ENCODE measurements at regions not wholly inside any gene's neighbourhood (a gene's known extent, or its start where the extent isn't known, plus 50 kb on each side); places are given as distances from the start of the nearest gene placed in this dataset.

- DNase-seq, result no peak
These were observed 552.1 kb downstream of the DCDC2C start for GRCh38 chr2:4255491-4255890.

GRCh38 chr2:4256351-4256750 is 553.0 kb downstream of the DCDC2C start:
- DNase-seq, result no peak

- no peak for DNase-seq
These were observed 555.2 kb downstream of the DCDC2C start for GRCh38 chr2:4258563-4258962.

GRCh38 chr2:4265936-4266335 is 562.6 kb downstream of the DCDC2C start:
- DNase-seq, result no peak

GRCh38 chr2:4269885-4270284 is 566.5 kb downstream of the DCDC2C start:
- DNase-seq, result no peak

GRCh38 chr2:4272261-4272858 is 569.0 kb downstream of the DCDC2C start:
- DNase-seq, result peak; percentile 22

- no peak for DNase-seq
These were observed 575.0 kb downstream of the DCDC2C start for GRCh38 chr2:4278392-4278791.

GRCh38 chr2:4279431-4279830 is 576.1 kb downstream of the DCDC2C start:
- no peak for DNase-seq

- no peak for DNase-seq
These were observed 588.1 kb downstream of the DCDC2C start for GRCh38 chr2:4291430-4291829.

- no peak for DNase-seq
These were observed 592.3 kb downstream of the DCDC2C start for GRCh38 chr2:4295680-4296079.

- DNase-seq, result peak; percentile 46
These were observed 597.2 kb downstream of the DCDC2C start for GRCh38 chr2:4300616-4301015.

GRCh38 chr2:4324531-4324930 is 621.2 kb downstream of the DCDC2C start:
- DNase-seq, result no peak

- no peak for DNase-seq
These were observed 633.5 kb downstream of the DCDC2C start for GRCh38 chr2:4336864-4337263.

- DNase-seq, result no peak
These were observed 635.0 kb downstream of the DCDC2C start for GRCh38 chr2:4338345-4338744.

GRCh38 chr2:4340536-4340935 is 637.2 kb downstream of the DCDC2C start:
- no peak for DNase-seq

GRCh38 chr2:4346628-4347027 is 643.3 kb downstream of the DCDC2C start:
- DNase-seq, result no peak

GRCh38 chr2:4353668-4354067 is 650.3 kb downstream of the DCDC2C start:
- DNase-seq, result no peak

- no peak for DNase-seq
These were observed 650.8 kb downstream of the DCDC2C start for GRCh38 chr2:4354164-4354563.

- no peak for DNase-seq
These were observed 651.3 kb downstream of the DCDC2C start for GRCh38 chr2:4354678-4355077.

GRCh38 chr2:4356109-4356508 is 652.7 kb downstream of the DCDC2C start:
- no peak for DNase-seq

GRCh38 chr2:4356541-4356940 is 653.2 kb downstream of the DCDC2C start:
- no peak for DNase-seq

GRCh38 chr2:4357121-4357520 is 653.7 kb downstream of the DCDC2C start:
- peak; percentile 19 for DNase-seq

GRCh38 chr2:4358837-4359236 is 655.5 kb downstream of the DCDC2C start:
- DNase-seq, result no peak

- no peak for DNase-seq
These were observed 665.5 kb downstream of the DCDC2C start for GRCh38 chr2:4368907-4369306.

GRCh38 chr2:4369826-4370419 is 666.5 kb downstream of the DCDC2C start:
- no peak for DNase-seq

Data from tongue (tissue), 1 donor.